ENCODE measurements at regions not wholly inside any gene's neighbourhood (a gene's known extent, or its start where the extent isn't known, plus 50 kb on each side); places are given as distances from the start of the nearest gene placed in this dataset.

DNA sequence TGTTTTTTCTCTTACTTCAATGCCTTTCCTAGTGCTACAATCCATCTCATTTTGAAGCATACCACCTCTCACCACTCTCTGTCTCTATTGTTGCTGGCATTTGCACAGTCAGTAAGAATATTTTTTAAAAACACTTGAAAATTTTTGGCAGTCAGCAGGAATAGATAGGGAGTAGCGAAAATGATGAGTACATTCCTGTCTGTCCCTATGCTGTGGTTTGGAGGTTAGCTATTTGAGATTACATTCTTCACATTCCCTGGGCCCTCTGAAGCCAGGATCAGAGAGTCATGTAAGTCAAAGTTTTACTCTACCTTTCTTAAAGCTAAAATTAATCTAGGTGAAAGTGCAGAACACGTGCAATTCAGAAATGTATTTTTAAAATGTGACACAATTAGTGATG lies 53.0 kb upstream of the MAGI2 start:
- H3F3A ChIP-seq (ENCODE audit: low read depth) = no peaks in the 10 kb centered on the region
- no peak overlapping the region for H3K9ac ChIP-seq (ENCODE audit: low read depth, low read length, poor library complexity, severe bottlenecking)
- no peak overlapping the region for H3K4me2 ChIP-seq (ENCODE audit: low read depth, low read length, poor library complexity, severe bottlenecking)
- no peak overlapping the region for H2AFZ ChIP-seq (ENCODE audit: low read length)
- H3K4me3 ChIP-seq (ENCODE audit: low read length, poor library complexity, severe bottlenecking) = no peak overlapping the region
- no peaks in the 10 kb centered on the region for H4K20me1 ChIP-seq (ENCODE audit: insufficient read depth, low read length, poor library complexity, severe bottlenecking)
- no peaks in the 10 kb centered on the region for H3K79me2 ChIP-seq (ENCODE audit: insufficient read depth, low read length)
- no peaks in the 10 kb centered on the region for H3K27me3 ChIP-seq (ENCODE audit: insufficient read depth, low read length, poor library complexity, severe bottlenecking)
- no peaks in the 10 kb centered on the region for H3K4me1 ChIP-seq (ENCODE audit: insufficient read depth, low read length, poor library complexity, severe bottlenecking)
- TF ChIP-seq EZH2phosphoT487 (IDR thresholded peaks at IDR 0.05; ENCODE audit: borderline replicate concordance) = no peak
- no peak for TF ChIP-seq CTCF (conservative IDR thresholded peaks at IDR 0.05; ENCODE audit: low read length)
- H3K9me2 ChIP-seq (replicated peaks; ENCODE audit: low read depth, low read length) = no peaks in the 10 kb centered on the region
- H3K9me3 ChIP-seq (ENCODE audit: insufficient read depth, low read depth, low read length) = no peaks in the 10 kb centered on the region
- no peaks in the 10 kb centered on the region for H3K36me3 ChIP-seq (ENCODE audit: insufficient read depth, low read length)

- Histone ChIP-seq H4K20me1 (ENCODE audit: insufficient read depth, low read length, poor library complexity, severe bottlenecking) (no peaks in the 10 kb centered on the region), H2AFZ (ENCODE audit: low read length) (no peak overlapping the region), H3K27me3 (ENCODE audit: insufficient read depth, low read length, poor library complexity, severe bottlenecking) (no peaks in the 10 kb centered on the region), H3K4me3 (ENCODE audit: low read length, poor library complexity, severe bottlenecking) (no peak overlapping the region), H3K79me2 (ENCODE audit: insufficient read depth, low read length) (no peaks in the 10 kb centered on the region), H3K4me2 (ENCODE audit: low read depth, low read length, poor library complexity, severe bottlenecking) (no peak overlapping the region), H3K9me3 (ENCODE audit: insufficient read depth, low read depth, low read length) (no peaks in the 10 kb centered on the region), H3K9ac (ENCODE audit: low read depth, low read length, poor library complexity, severe bottlenecking) (no peak overlapping the region), H3K4me1 (ENCODE audit: insufficient read depth, low read length, poor library complexity, severe bottlenecking) (no peaks in the 10 kb centered on the region), H3K36me3 (ENCODE audit: insufficient read depth, low read length) (no peaks in the 10 kb centered on the region), H3K9me2 (replicated peaks; ENCODE audit: low read depth, low read length) (no peaks in the 10 kb centered on the region), H3F3A (ENCODE audit: low read depth) (no peaks in the 10 kb centered on the region)
- TF ChIP-seq CTCF (conservative IDR thresholded peaks at IDR 0.05; ENCODE audit: low read length) = no peak
- TF ChIP-seq EZH2phosphoT487 (IDR thresholded peaks at IDR 0.05; ENCODE audit: borderline replicate concordance) = no peak
Measured at GRCh38 chr7:79504607-79505389, 51.3 kb upstream of the MAGI2 start.
